ENCODE measurements at regions not wholly inside any gene's neighbourhood (a gene's known extent, or its start where the extent isn't known, plus 50 kb on each side); places are given as distances from the start of the nearest gene placed in this dataset.
"Not testable (repeated sequence)": the region's sequence is repeated elsewhere in the genome, so short reads cannot be mapped to it uniquely, and the experiment has no call there.

DNA sequence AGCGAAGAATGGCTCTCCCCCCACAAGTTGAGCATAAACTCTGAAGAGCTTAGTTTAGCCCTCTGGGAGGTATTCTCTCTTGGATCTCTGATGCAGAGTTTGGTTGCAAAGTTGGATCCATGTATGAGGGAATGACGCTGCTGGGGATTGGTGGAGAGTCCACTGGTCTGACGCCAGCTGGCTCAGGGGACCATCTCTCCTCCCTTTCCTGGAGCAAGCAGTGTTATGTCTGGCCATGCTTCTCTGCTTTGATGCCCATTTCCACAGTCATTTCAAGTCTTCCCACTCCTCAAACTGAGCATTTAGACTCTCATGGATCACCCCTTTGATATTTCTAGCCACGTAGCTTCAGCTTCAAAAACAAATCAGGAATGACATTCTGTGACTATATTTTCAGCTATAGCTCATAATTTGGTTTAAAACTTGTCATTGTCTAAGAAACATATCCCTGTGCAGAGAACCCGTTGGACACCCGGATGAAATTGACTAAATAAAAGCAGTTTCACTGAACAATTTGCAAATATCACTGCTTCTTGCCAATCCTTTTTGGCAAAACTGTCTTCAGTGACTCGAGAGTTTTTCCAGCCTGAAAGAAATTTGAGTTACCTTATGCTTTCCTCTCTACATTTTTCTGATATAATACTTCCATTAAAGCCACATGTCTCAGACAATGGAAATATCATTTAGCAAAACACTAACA, 193.4 kb upstream of the CDH11 start:
- DNase-seq, result no peak

GRCh38 chr16:65314627-65315008, 192.8 kb upstream of the CDH11 start:
- DNase-seq, result no peak

DNA sequence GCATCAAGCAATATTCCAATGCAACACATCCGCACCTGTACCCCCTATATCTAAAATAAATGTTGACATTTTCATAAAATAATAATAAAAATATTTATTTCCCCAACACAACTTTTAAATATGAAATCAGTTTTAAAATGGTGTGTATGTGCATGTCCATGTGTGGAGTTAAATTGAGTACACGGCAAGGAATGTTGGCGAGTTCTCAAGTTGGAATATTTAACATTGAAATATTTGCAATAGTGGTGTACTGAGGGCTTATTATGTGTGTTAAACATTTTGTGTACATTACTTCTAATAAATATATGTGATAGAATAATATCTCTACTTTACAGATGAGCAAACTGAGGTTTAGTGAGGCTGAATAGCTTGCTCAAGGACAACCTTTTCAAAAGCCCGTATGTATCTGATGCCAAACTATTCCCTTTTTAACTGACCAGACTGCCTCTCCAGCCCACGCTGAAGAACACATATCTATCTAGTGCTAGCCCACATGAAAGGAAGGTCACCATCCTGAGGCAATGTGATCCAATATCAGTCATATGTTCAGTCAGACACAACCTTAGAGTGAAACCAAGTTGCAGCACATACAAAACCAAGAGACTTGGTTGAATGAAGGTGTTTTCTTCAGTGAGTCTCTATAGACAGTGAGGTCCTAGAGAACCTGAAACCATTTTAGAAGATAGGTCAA, 192.2 kb upstream of the CDH11 start:
- DNase-seq, result no peak

GRCh38 chr16:65312795-65313194, 190.9 kb upstream of the CDH11 start:
- DNase-seq, result no peak

- no peak for DNase-seq
These were observed 190.2 kb upstream of the CDH11 start for GRCh38 chr16:65312071-65312470.

GRCh38 chr16:65310491-65310890, 188.6 kb upstream of the CDH11 start:
- not testable (repeated sequence) for DNase-seq

DNA sequence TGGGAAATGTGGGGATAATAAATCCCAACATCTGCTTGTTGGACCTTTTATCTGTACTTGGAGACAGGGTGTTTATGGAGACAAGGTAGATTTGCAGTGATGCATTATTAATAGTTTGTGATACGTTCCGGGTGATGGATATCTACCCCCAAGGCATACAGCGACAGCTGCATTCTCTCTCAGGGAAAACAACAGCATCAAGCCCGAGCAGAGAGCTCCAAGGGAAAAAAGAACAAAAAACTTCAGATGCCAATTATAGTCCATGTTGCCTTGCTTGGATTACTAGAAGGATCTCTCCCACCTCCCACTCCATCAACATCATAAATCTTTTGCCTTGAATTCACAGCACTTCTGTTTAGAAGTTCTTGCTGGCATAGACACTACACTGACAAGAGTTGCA, 187.5 kb upstream of the CDH11 start:
- no peak for DNase-seq

DNA sequence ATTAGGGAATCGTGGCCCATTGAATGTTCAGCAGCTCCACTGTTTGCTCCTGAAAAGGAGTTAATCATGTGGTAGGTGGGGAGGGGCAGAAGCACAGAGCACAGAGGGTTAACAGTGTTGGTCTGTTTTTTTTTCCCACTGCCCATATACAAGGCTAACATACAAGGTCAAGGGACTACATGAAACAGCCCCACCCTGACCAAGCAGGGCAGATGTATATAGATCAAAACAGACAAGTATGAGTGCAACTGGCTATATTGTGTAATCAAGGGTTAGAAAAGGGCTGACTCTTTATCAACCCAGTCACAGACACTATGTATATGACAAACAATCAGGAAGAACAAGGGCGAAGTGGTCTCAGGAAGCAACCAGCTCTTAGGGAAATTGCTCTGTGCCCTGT, 186.6 kb upstream of the CDH11 start:
- no peak for DNase-seq

DNA sequence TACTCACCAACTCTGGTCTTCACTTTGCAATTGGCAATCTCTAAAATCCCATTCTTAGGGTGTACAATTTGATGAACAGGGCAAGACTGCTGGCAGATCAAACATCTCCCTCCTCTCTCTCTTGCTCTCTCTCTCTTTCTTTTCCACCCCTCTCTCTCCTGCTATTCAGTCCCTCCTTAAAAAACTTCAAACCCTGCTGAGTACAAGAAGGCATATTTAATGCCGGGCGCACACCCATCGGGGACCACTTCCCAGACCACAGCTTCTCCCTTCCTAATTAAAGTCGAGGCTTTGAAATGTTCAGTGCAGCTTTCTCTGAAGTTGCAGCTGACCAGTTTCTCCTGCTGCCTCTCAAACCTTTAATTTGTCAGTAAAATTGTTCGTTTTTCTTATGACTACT, 185.4 kb upstream of the CDH11 start:
- DNase-seq, result no peak

GRCh38 chr16:65306722-65307121, 184.9 kb upstream of the CDH11 start:
- no peak for DNase-seq

DNA sequence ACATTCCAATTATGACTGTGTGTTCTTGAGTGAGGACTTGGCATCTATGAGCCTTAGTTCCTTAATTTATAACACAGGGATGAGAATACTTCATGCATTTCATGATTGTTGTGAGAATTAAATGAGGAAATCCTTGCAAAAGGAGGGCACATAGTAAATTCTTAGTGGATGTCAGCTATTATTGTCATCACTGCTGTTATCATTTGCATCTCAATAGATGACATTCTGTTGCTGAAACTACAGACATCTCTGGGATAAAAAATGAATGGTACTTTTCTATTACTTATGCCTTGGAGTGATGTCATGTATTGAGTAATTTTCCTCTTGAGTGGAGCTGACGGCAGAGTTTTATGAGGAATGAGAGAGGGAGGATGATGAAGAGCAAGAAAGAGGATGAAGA, 184.4 kb upstream of the CDH11 start:
- DNase-seq, result no peak

DNA sequence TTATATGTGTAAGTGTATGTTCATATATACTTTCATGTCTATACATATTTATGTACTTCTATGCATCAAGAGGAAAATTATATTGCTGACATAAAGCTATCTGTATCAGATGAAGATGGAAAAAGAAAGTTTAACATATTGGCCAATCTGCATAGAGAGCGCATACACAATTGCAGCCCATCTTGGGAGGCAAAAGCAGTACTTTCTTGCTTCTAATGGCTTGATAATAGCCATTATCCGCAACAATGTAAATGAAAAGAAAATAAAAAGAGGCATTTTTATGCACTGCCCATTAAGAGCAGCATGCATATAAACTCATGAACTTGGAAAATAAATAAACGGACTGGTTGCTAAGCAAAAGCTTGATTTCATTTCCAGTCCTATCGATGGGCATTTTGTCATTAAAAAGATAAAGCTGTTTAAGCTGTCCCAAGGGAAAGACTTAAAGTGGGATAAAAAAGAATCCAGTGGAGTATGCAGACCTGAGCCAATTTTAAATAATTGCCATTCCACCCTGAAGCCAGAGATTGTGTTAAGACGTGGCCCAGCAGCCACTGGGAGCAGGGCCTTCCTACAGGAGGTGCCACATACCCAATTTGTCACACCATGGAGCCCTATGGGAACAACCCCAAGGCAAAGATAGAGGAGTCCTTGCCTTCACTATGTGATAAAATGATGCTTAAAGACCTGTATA, 183.6 kb upstream of the CDH11 start:
- DNase-seq, result no peak

- no peak for DNase-seq
These were observed 179.2 kb upstream of the CDH11 start for GRCh38 chr16:65301029-65301428.

DNA sequence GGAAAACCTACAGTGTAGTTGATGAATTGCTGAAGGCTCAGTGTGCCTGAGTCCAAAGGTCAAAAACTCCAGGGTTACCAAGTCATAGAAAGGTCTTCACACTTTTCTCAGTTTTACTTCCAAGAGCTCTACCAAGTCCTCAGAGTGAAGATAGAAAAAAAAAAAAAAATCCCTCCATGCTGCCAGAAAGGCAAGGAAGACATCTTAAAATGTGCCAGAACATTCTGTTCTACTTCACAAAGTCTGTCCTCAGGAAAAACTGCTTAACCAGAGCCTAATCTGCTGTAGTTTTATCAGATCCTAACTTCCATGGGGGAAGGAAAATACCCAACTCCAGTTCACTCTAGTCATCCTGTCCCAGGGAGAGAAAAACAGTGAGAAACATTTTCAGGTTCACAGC, 175.6 kb upstream of the CDH11 start:
- no peak for DNase-seq

DNA sequence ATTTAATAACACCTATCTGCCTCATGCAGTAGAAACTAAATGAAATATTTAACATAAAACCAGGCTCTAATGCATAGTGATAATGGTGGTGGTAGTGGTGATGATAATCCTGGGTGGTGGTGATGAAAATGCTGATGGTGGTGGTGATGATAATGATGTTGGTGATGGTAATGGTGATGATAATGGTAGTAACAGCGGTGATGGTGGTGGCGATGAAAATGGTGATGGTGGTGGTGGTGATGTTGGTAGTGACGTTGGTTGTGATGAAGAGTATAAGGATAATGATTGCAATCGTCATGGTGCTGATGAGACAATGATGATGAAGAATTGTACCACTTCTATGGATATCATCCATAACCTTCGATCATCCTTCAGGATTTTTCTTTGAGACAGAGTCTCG, 173.7 kb upstream of the CDH11 start:
- no peak for DNase-seq

- no peak for DNase-seq
These were observed 172.8 kb upstream of the CDH11 start for GRCh38 chr16:65294708-65295107.

DNA sequence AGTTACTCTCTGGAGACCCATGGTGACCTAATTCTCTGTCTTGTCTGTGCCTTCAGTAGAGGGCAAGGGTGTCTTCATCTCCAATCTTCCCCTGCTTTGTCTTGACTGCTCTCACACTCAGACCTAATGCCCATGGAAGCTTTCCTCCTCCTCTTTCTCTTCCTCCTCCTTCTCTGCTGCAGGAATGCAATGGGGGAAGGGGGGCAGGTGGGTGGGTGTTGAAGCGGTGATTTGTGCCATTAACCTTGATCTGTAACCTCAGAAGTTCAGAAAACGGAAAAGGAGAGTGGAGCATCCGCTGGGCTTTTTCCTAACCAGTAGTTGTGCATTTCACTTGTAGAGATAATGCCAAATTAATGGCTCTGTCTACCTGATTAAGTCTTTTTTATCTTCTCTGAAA, 172.3 kb upstream of the CDH11 start:
- DNase-seq, result no peak

GRCh38 chr16:65289022-65289421, 167.2 kb upstream of the CDH11 start:
- no peak for DNase-seq

- DNase-seq, result no peak
These were observed 165.4 kb upstream of the CDH11 start for GRCh38 chr16:65287307-65287706.

DNA sequence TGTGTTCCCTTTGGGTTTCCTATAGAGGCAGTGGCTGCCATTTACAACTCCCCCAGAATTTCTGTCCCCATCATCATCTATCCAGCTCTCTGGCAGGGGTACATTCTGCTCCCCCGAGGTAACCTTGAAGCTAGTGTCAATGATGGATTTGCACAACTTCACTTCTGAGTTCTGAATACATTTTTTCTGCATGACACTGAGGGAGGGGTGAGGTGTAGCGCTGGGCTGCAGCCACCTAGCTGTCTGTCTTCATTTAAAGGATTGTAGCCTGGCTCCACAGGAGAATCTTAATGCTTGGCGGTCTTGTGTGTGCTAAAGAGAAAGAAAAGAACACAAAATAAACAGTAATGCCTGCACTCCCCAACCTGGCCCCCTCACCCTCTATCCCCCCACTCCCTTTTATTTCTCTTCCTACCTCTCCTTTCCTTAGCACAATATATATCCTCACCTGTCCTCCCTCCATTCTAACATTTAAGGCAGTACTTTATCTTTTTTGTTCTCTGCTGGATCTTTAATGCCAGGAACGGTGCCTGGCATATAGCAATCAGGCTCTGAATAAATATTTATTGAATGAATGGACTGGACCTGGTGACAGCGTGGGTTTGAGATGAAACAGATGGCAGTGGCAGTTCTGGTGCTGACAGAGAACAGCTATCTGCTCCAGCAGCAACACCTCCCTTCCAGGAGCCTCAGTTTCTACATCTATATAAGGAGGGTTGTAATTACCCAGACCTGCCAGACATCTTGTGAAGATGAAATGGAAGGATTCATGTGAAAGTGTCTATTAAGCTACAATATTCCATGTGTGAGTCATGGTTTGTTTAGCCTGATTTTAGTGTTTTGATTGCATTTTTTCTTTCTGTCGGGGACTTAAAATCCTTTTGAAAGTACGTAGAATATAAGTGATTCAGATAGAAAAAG, 163.5 kb upstream of the CDH11 start:
- DNase-seq, result no peak

DNA sequence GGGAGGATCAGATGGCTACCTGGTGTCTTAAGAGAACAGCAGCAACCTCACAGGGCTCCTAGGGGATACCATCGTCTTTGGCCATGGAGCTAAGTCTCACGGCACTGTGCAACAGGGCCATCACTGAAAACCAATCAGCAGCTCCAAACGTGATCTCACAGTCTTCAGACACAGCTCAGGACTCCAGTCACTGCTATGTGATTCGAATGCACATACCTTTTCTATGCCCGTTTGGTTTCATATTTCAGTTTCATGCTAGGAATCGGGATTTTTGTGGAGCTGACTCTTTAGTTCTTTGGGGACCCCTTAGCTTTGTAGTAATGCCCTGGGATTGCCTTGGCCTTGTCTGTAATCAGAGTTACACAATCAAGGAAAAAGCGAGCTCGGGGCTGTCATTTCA, 162.8 kb upstream of the CDH11 start:
- no peak for DNase-seq

- DNase-seq, result no peak
These were observed 161.4 kb upstream of the CDH11 start for GRCh38 chr16:65283181-65283651.

DNA sequence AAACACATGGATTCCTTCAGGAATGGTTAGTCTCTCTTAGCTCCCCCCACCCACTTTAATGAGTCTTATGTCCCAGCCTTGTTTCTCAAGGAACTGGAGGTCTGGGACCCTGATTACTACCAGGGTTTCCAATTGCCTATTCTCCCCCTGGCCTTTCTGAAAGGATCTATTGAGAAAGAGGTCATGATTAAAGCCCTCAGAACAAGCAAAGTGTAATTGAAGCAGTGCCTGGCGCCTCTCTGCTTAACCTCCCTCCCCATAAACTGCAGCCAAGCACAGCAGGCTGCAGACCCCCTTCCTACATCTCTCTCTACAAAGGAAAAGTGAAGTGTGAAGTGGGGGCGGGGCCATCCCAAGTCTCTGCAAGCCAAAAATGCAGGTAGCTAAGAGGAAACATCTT, 159.7 kb upstream of the CDH11 start:
- no peak for DNase-seq

All from SIG-M5 (cell line).